ENCODE measurements at regions not wholly inside any gene's neighbourhood (a gene's known extent, or its start where the extent isn't known, plus 50 kb on each side); places are given as distances from the start of the nearest gene placed in this dataset.

- no peaks in the 10 kb centered on the region for H3K9me3 ChIP-seq (ENCODE audit: low read length)
- TF ChIP-seq EP300 (conservative IDR thresholded peaks at IDR 0.05; ENCODE audit: poor library complexity, severe bottlenecking) (no peak), RAD21 (conservative IDR thresholded peaks at IDR 0.05) (no peak), MXI1 (conservative IDR thresholded peaks at IDR 0.05; ENCODE audit: poor library complexity, severe bottlenecking) (no peak), SMC3 (conservative IDR thresholded peaks at IDR 0.05; ENCODE audit: poor library complexity) (no peak), CTCF (IDR thresholded peaks at IDR 0.05; ENCODE audit: poor library complexity, severe bottlenecking) (no peak), POLR2AphosphoS5 (IDR thresholded peaks at IDR 0.05) (no peak), EZH2 (IDR thresholded peaks at IDR 0.05; ENCODE audit: borderline replicate concordance, insufficient read depth, low read length, poor library complexity, severe bottlenecking) (no peak), TAF1 (IDR thresholded peaks at IDR 0.05; ENCODE audit: low read depth) (no peak)
- TF ChIP-seq, protein P1, sequence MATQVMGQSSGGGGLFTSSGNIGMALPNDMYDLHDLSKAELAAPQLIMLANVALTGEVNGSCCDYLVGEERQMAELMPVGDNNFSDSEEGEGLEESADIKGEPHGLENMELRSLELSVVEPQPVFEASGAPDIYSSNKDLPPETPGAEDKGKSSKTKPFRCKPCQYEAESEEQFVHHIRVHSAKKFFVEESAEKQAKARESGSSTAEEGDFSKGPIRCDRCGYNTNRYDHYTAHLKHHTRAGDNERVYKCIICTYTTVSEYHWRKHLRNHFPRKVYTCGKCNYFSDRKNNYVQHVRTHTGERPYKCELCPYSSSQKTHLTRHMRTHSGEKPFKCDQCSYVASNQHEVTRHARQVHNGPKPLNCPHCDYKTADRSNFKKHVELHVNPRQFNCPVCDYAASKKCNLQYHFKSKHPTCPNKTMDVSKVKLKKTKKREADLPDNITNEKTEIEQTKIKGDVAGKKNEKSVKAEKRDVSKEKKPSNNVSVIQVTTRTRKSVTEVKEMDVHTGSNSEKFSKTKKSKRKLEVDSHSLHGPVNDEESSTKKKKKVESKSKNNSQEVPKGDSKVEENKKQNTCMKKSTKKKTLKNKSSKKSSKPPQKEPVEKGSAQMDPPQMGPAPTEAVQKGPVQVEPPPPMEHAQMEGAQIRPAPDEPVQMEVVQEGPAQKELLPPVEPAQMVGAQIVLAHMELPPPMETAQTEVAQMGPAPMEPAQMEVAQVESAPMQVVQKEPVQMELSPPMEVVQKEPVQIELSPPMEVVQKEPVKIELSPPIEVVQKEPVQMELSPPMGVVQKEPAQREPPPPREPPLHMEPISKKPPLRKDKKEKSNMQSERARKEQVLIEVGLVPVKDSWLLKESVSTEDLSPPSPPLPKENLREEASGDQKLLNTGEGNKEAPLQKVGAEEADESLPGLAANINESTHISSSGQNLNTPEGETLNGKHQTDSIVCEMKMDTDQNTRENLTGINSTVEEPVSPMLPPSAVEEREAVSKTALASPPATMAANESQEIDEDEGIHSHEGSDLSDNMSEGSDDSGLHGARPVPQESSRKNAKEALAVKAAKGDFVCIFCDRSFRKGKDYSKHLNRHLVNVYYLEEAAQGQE (IDR thresholded peaks at IDR 0.05; ENCODE audit: borderline replicate concordance), result no peak
- H3K27ac ChIP-seq (ENCODE audit: low read length), result no peak overlapping the region
- H3F3A ChIP-seq (ENCODE audit: insufficient read depth, low read length, poor library complexity, severe bottlenecking), result no peaks in the 10 kb centered on the region
- no peak overlapping the region for H3K4me3 ChIP-seq (ENCODE audit: low read length)
- H3K9ac ChIP-seq (ENCODE audit: low read length), result no peak overlapping the region
- no peaks in the 10 kb centered on the region for H3K9me2 ChIP-seq (ENCODE audit: insufficient read depth, low read length)
- no peaks in the 10 kb centered on the region for H4K20me1 ChIP-seq (ENCODE audit: insufficient read depth)
- H3K36me3 ChIP-seq (ENCODE audit: insufficient read depth, low read length), result no peaks in the 10 kb centered on the region
- H2AFZ ChIP-seq (ENCODE audit: low read depth, low read length), result no peak overlapping the region
- H3K4me2 ChIP-seq (ENCODE audit: low read length), result no peak overlapping the region
- H3K79me2 ChIP-seq (replicated peaks; ENCODE audit: insufficient read depth, low read length), result no peaks in the 10 kb centered on the region
- no peaks in the 10 kb centered on the region for H3K27me3 ChIP-seq (ENCODE audit: insufficient read depth, low read depth, low read length)
These were observed 807.5 kb upstream of the SORCS1 start for GRCh38 chr10:107971973-107972372.

- H3K27me3 ChIP-seq (ENCODE audit: insufficient read depth, low read depth, low read length), result no peaks in the 10 kb centered on the region
These were observed 806.9 kb upstream of the SORCS1 start for GRCh38 chr10:107971411-107971810.

More at GRCh38 chr10:107971411-107971810, 806.9 kb upstream of the SORCS1 start:
- Histone ChIP-seq H3K9me3 (ENCODE audit: low read length) (no peaks in the 10 kb centered on the region), H3K27ac (ENCODE audit: low read length) (no peak overlapping the region), H3K79me2 (replicated peaks; ENCODE audit: insufficient read depth, low read length) (no peaks in the 10 kb centered on the region), H3K4me3 (ENCODE audit: low read length) (no peak overlapping the region), H3F3A (ENCODE audit: insufficient read depth, low read length, poor library complexity, severe bottlenecking) (no peaks in the 10 kb centered on the region), H3K4me2 (ENCODE audit: low read length) (no peak overlapping the region), H3K9me2 (ENCODE audit: insufficient read depth, low read length) (no peaks in the 10 kb centered on the region), H4K20me1 (ENCODE audit: insufficient read depth) (no peaks in the 10 kb centered on the region), H2AFZ (ENCODE audit: low read depth, low read length) (no peak overlapping the region), H3K36me3 (ENCODE audit: insufficient read depth, low read length) (no peaks in the 10 kb centered on the region), H3K9ac (ENCODE audit: low read length) (no peak overlapping the region)
- TF ChIP-seq, protein P1 (IDR thresholded peaks at IDR 0.05; ENCODE audit: borderline replicate concordance), result no peak
- no peak for TF ChIP-seq EP300 (conservative IDR thresholded peaks at IDR 0.05; ENCODE audit: poor library complexity, severe bottlenecking)
- TF ChIP-seq MXI1 (conservative IDR thresholded peaks at IDR 0.05; ENCODE audit: poor library complexity, severe bottlenecking), result no peak
- no peak for TF ChIP-seq SMC3 (conservative IDR thresholded peaks at IDR 0.05; ENCODE audit: poor library complexity)
- TF ChIP-seq TAF1 (IDR thresholded peaks at IDR 0.05; ENCODE audit: low read depth), result no peak
- TF ChIP-seq EZH2 (IDR thresholded peaks at IDR 0.05; ENCODE audit: borderline replicate concordance, insufficient read depth, low read length, poor library complexity, severe bottlenecking), result no peak
- no peak for TF ChIP-seq POLR2AphosphoS5 (IDR thresholded peaks at IDR 0.05)
- TF ChIP-seq CTCF (IDR thresholded peaks at IDR 0.05; ENCODE audit: poor library complexity, severe bottlenecking), result no peak
- TF ChIP-seq RAD21 (conservative IDR thresholded peaks at IDR 0.05), result no peak
